ENCODE measurements at regions not wholly inside any gene's neighbourhood (a gene's known extent, or its start where the extent isn't known, plus 50 kb on each side); places are given as distances from the start of the nearest gene placed in this dataset.

- TF ChIP-seq EZH2phosphoT487 (IDR thresholded peaks at IDR 0.05; ENCODE audit: borderline replicate concordance, low read length) (no peak), CTCF (conservative IDR thresholded peaks at IDR 0.05; ENCODE audit: low read depth, low read length) (no peak), EZH2 (IDR thresholded peaks at IDR 0.05; ENCODE audit: low read length, unreplicated experiment) (no peak)
Observed at GRCh38 chr6:208364-208763, 83.9 kb upstream of the DUSP22 start.
